HG02852 (cell line): ENCODE measurements at regions not wholly inside any gene's neighbourhood (a gene's known extent, or its start where the extent isn't known, plus 50 kb on each side); places are given as distances from the start of the nearest gene placed in this dataset.

Experiments used
- ATAC-seq: cut with Tn5 transposase; IDR thresholded peaks from one replicate; pipeline ENCODE4 v1.9.1; 2021; ENCODE audit warnings: mild to moderate bottlenecking, moderate library complexity; ENCODE audit not compliant: unreplicated experiment

GRCh38 chr10:111338805-111339204 lies 262.0 kb downstream of the ADRA2A start:
- peak; percentile 96 for ATAC-seq

DNA sequence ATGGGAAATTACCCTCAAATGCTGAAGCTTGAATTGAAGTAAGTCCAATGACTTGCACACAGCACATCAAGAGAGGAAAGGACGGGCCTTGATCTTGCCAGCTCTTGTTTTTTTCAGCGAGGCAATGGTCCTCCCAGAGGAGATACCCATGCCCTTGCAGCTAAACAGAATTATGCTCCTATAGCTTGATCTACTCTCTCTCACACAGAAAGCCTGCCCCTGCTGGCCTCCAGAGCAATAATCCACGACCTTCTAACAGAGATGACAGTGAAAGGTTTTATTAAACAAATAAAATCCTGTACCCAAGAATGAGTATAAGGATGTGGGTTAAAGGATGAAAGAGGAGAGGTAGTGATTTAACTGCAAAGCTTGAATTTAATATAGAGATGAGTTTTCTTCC lies 268.0 kb downstream of the ADRA2A start:
- ATAC-seq: no peak

DNA sequence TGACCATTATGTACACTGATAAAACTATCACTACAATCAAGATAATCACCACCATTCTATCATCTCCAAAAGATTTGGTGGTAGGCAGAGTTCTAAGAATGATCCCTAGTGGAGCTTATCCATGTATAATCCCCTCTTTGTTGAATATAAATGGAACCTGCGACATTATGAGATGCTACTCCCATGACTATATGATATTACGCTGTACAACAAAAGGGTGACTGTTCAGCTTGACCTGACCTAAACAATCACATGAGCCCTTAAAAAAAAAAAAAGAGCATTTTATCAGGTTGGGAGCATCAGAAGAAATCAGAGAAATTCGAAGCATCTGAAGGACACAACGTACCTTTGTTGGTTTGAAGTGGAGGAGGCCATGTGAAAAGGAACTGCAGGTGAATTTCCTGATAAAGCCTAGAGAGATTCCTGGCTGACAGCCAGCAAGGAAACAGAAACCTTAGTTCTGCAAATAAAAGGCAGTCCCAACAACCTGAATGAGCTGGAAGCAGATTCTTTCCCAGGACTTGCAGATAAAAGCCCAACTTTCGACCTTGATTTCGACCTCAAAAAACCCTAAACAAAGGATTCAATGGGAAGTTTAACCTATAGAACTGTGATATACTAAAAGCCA lies 270.7 kb downstream of the ADRA2A start:
- no peak for ATAC-seq

GRCh38 chr10:111348076-111348475 lies 271.2 kb downstream of the ADRA2A start:
- ATAC-seq: no peak

DNA sequence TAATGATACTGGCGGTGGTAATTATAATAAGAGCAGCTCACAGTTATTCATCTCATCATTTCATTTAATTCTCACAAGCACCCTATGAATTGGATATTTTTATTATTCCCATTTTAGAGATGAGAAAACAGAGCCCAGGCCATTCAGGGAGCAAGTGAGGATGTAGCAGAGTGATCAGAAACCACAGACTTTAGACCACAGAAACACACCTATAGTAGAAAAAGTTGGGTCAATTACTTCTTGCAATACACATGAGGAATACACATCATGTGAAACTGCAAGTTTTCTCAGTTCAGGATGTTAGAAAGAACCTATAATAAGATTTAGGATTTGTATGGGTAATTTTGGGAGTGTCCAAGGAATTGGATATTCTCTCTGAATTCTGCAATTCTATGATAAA lies 278.0 kb downstream of the ADRA2A start:
- no peak for ATAC-seq

- ATAC-seq: no peak
Observed at GRCh38 chr10:111356571-111356970, 279.7 kb downstream of the ADRA2A start.

DNA sequence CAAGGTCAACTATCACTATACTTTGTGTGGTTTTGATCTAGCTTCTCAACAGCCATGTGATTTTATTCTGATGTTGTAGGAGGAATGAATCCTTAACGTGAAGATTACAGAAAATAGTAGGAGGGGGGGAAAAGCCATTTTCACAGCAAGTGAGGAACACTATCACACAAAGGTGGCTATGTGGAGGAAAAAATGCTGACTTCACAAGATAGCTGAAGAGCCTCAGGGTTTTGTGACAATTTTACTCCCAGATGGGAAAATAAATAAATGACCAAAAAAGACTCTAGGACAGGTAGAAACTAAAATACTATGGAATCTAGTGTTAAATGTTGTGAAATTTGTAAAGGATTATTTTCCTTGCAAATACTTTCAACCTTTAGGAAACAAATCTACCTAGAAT lies 281.0 kb downstream of the ADRA2A start:
- no peak for ATAC-seq

DNA sequence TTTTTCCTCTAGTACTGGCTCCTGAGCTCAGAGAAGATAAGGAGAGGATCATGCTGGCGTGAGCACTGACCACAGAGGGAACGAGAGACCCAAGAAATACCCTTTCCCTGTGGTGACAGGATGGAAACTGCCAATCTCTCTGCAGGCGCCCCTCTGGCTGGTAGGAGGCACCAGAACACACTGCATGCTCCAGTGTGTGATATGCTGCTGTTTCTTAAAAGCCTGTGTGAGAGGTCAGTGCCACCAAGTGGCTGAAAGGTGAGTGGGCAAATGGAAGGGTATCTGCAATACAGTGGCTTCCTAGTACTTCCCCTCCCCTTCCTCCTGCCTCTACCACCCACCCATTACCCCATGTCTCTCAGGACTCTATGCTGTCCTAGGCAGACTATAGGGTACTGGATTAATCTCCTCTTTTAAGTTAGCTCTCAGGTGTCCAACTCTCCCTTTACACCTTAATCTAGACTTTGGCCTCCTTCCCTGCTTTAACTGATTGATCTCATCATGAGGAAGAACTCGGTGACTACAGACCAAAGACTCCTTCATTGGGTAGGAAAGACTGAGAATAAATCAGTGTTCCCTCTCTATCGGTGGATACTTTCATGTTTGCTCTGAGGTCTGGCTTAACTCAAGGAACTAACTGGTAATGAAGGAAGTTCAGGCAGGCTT lies 283.6 kb downstream of the ADRA2A start:
- ATAC-seq: peak; percentile 98

DNA sequence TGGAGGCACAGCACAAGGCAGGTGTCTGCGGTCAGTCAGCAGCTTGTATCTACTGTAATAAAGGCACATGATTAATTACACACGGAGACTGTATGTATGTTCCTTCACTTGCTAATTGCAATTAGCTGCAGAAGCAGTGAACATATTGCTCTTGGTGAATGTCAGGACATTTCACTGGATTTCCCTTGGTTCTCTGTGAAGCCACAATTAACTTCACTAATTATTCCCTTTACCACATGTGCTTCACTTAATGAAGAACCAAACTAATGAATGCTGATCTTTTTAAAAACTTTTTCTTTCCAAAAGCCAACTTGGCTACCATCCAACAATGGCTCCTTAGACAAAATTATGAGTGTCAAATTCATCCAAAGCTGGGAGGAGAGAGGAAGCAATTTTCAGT lies 290.7 kb downstream of the ADRA2A start:
- ATAC-seq: no peak

DNA sequence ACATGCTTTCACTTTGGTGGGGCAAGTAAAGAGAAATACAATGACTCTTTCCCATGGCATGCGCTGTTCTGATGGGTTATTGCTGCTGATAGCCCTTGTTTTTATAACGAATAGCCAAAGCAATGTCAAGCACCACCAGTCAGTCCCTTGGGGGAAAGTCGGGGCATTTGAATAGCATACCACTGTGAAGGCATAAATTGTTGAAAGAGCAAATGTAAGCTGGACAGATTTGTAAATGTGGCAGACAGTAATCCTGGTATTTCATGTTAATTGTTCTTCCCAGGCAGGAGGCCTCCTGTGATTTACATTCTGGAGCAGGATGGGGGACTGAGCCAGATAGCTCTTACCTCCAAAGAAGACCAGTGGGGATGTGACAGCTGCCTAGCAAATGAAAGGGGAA lies 293.3 kb downstream of the ADRA2A start:
- no peak for ATAC-seq

GRCh38 chr10:111373696-111374095 lies 296.9 kb downstream of the ADRA2A start:
- no peak for ATAC-seq

- no peak for ATAC-seq
Observed at GRCh38 chr10:111379534-111380187, 302.8 kb downstream of the ADRA2A start.

DNA sequence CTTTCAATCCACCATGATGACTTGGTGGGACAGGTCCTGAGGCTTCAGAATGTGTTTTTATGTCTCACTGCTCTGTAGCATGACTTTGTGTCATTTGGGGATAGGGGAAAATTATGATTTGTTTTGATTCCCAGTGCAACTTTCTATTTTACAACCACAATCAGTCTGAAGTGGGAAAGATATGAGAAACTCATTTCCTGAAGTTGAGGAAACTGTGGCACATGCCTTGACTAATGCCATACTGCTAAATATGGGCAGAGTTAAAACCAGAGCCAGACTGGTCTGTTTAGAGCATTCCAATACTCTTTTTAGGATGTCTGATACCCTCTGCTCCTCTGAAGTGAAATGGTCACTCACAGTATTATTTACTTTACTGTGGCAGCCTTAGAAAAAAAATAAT lies 307.7 kb downstream of the ADRA2A start:
- ATAC-seq: no peak

DNA sequence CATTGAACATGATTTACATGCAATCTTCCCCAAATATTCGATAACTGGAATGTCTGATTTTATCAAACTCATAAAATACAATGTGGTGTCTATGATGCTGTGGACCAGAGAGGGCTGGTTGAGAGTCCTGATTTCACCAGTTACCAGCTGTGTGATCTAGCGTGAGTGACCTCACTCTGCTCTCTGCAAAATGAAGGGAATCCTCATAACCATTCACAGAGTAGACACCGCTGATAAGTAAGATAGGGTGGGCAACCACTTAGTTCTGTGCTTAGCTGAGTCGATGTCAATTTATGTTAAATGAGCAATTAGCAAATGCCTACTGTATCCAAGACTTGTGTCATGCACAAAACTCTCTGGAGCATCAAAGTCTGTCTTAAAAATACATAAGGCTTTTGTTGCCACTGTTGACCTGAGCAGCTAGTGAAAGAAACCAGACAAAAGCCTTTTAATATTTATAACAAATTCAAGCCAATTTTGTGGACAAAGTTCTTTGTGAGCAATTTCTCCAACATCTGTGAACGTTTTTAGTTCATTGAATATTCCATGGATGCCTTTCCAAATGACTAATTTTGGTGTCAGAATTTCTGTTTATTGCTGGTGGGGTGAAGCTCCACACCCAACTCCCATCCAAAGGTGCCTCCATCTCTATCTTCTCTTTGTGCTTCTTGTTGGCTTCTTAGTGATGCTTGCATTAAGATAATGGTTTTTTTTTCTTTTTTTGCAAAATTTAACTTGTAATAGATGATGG lies 314.2 kb downstream of the ADRA2A start:
- no peak for ATAC-seq

GRCh38 chr10:111392159-111392558 lies 315.3 kb downstream of the ADRA2A start:
- ATAC-seq: no peak

- ATAC-seq: no peak
Observed at GRCh38 chr10:111392910-111393309, 316.1 kb downstream of the ADRA2A start.

- ATAC-seq: no peak
Observed at GRCh38 chr10:111410740-111411139, 333.9 kb downstream of the ADRA2A start.

GRCh38 chr10:111425459-111425858 lies 348.6 kb downstream of the ADRA2A start:
- ATAC-seq: no peak

GRCh38 chr10:111429288-111430028 lies 352.6 kb downstream of the ADRA2A start:
- ATAC-seq: no peak

- ATAC-seq: no peak
Observed at GRCh38 chr10:111430070-111430469, 353.2 kb downstream of the ADRA2A start.

DNA sequence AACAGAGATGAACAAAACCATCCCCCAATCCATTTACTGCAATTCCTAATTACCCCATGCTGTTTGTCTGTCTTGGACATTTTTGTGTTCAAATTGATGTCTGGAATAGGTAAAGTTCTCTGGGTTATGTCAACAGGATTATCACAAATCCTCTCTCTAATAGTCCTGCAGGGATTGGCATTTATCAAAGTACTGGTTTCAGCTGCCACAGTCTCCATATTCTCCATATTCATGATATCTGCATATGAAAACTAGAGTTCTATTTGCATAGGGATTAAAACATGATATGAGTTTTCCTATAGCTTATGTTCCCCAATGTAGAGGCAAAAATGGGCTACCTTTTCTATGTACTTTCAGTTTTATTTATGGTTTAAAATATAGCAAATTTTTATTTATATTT lies 355.8 kb downstream of the ADRA2A start:
- ATAC-seq: no peak
